Loucy (cell line): ENCODE measurements at regions not wholly inside any gene's neighbourhood (a gene's known extent, or its start where the extent isn't known, plus 50 kb on each side); places are given as distances from the start of the nearest gene placed in this dataset.

Experiments
- CTCF ChIP-seq: fragments of 200-600 bp; sonication (generic); conservative IDR thresholded peaks from 2 replicates; pipeline ENCODE4 v1.5.1; 2014; ENCODE audit warnings: mild to moderate bottlenecking, antibody characterized with exemption, low read length
- EZH2phosphoT487 ChIP-seq: fragments of 200-600 bp; IDR thresholded peaks from 2 replicates; pipeline ENCODE4 v1.6.1; 2018; ENCODE audit warnings: antibody characterized with exemption, mild to moderate bottlenecking, moderate library complexity, borderline replicate concordance

GRCh38 chr12:92326877-92327276 lies 181.2 kb upstream of the BTG1 start:
- TF ChIP-seq CTCF (no peak), EZH2phosphoT487 (no peak)
